Activated naive CD4-positive, alpha-beta T cell treated with Interleukin-2 at 50 U/mL for 16 hours (primary cell): ENCODE measurements at regions not wholly inside any gene's neighbourhood (a gene's known extent, or its start where the extent isn't known, plus 50 kb on each side); places are given as distances from the start of the nearest gene placed in this dataset.

Experiments
- DNase-seq: peaks from one replicate; pipeline ENCODE4 v3.0.0-alpha.2; 2020

DNA sequence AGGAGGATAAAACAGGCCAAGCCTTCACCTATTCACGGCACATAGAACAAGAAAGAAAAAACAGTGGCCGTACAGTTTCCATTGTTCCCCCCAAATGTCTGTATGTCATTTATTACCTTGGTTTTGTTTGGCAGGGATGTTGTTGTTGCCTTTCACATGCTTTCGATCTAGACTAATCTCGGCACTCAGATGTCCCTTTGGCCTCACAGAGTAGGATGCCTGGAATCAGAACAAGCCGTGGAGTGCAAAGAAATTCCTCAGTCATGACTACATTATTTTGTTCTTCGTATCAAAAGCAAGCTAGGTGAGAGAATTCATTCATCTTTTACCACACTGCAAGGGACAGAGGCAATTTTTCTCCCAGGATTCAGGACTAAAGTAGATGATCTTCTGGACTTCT, 106.9 kb downstream of the SMIM20 start:
- DNase-seq = no peak

DNA sequence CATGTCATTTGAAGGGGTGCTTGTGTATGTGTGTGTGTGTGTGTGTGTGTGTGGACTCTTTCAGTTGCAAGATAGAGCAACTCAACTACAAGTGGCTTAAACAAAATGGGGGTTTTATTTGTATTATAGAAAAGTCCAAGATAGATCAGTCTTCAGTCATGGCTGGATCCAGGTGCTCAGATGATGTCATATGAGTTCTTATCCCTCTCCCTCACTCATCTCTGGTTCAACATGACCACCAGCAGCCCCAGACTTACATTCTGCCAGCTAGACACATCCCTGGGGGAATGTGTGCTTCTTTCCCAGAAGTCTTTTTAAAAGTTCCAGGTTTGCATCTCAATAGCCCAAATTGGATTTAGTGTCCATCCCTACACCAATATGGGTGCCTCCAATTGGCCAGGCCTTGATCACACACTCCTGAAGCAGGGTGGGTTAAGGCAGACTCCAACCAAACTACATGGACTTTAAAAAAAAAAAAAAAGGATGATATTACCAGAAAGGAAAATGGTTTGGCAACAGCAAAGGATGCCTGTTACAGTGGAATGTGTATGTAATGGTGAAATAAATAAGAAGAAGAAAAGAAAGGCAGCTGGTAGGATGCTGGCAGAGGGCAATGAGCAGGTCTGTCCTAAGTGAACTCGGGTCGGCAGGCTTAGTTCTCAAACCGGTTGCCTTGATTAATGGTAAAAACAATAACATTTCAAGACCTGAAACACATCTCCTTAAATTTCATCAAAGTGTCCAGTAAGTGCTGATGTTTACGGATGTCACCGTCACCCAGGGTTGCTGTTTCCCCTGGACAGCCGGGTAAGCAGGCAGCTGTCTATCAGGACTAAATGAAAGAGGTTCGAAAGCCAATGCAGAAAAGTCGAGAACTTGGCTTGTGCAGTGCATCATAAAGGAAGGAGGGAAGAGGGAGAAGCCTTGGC, 107.7 kb downstream of the SMIM20 start:
- DNase-seq = no peak

DNA sequence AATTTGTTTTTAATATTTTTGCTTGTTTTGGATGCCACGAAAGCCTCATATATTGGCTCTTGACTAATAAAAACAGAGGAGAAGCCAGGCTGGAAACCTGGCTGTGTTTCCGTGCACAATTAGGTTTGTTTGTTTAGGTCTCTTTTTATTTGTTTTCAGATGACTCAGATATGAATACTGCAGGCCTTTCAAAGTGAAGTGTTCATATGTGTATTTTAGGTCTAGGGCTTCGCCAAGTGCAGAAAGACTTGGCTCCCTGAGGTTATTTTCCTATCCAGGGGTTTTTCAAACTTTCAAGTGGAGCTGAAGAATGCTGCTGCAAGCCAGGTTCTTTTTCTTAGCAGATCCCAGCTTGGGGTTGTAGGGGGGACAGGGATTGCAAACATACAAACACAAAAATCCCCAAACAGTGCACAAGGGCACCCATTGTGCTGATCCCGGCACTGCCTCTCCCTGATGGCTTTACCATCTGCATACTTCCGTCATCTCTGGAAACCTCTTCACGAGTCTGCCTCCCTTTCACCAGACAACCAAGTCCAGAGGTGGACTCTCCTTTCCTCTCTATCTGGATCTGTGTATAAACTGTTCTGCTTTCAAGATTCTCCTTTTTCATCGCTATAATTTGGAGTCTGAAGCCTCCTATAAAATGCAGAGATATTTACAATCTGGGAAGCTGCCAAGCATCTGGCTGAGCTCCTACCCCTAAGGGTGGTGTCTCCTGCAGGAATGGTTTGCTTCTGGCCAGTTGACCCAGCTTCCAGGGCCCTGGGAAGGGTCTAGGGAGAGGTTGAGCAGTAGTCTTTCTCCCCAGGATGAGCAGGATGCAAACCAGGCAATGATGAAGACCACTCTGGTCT, 108.6 kb downstream of the SMIM20 start:
- no peak for DNase-seq

DNA sequence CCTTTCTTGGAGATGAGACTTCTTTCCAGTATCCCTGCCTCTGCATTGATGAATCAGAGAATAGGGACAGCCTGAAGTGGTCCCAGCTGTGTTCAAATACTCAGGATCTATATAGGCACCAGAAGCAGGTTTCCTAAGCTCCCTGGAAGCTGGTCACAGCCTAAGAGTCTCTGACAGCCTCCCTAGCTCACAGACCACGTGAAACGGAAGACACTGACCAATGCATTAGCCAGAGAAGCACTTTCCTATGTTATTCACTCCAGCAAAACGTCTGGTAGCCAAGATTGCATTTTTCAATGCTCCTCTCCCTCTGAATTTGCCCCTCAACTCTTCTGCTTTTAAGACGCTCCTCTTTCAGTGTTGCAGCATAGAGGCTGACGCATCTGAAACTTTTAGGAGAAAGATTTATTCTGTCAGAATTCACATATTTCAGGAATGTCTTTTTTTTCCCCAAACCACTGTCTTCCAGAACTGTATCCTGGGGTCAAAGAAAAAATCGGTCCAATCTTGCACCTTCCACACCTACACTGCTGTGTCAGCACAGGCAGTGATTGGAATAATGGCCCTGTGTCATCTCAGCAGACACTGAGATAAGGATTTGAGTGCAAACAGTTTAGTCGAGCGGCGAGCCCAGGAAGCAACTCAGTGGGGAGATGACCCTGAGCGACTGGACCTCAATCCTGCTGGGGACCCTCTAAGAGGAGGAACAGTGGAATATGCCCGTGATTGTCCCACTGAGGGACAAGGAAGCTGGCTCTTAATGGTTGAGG, 109.4 kb downstream of the SMIM20 start:
- no peak for DNase-seq

DNA sequence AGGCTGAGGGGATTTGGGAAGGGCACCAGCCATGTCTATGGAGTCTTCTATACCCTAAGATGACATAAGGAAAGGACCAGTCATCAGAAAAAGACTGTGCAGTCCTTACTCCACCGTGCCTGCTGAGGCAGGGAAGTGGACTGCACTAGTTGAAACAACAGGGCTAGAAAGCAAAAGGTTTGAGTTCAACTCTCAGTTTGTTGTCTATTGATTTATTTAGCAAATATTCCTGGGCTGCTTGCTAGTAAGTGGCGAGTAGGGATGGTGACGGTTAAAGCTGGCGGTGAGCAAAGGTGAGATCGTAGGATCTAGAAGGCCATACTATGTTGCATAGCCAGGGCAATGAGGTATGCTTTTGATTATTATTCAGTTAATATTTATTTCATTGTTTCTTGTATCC, 110.1 kb downstream of the SMIM20 start:
- DNase-seq = no peak

DNA sequence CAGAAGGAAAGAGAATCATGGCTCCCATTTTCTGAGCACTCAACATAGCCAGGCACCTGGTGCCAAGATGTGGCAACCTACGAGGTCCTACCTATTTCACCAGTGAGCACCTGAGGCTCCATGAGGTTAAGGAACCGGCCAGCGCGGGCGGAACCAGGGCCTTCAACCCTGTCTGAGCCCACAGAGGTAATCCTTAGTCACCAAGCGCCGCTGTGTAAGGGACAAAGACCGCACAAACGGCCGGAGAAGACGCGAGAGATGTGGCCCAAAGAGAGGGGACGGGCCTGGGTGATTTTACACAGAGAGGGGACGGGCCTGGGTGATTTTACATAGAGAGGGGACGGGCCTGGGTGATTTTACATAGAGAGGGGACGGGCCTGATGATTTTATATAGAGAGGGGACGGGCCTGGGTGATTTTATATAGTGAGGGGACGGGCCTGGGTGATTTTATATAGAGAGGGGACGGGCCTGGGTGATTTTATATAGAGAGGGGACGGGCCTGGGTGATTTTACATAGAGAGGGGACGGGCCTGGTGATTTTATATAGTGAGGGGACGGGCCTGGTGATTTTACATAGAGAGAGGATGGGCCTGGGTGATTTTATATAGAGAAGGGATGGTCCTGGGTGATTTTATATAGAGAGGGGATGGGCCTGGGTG, 114.2 kb downstream of the SMIM20 start:
- no peak for DNase-seq

DNA sequence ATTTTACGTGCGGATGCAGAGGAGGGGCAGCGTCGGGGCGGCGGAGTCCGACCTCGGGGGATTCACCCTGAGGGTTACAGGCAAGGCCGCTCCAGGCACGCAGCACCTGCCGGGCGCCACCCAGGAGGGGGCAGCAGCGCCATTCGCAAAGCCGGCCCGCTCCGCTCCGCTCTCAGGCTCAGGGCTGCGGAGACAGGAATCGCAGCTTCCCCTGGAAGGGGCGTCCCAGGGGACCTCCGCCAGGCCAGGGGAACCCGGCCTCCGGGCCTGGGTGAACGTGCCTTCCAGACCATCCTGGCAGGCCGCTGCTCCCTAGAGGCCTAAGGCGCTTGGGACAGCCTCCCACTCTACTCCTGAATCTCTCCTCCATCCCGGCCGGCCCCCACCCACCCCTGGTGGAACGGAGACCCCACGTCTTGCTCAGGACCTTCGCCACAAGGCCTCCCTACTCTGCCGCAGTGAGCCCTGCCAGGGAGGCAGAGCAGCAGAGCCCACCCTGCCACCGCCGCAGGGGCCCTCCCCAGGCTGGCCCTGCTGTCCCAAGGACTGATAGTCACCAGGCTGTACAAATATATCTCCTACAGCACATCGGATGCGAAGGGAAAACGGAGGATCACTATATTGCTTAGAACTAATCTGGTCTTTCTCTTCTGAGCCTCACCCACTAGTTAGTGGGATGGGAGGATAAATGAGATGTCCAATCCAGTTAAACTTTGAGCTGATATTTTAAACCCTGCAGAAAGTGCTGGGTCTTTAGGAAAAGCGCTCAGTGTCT, 115.0 kb downstream of the SMIM20 start:
- peak; percentile 79 for DNase-seq

DNA sequence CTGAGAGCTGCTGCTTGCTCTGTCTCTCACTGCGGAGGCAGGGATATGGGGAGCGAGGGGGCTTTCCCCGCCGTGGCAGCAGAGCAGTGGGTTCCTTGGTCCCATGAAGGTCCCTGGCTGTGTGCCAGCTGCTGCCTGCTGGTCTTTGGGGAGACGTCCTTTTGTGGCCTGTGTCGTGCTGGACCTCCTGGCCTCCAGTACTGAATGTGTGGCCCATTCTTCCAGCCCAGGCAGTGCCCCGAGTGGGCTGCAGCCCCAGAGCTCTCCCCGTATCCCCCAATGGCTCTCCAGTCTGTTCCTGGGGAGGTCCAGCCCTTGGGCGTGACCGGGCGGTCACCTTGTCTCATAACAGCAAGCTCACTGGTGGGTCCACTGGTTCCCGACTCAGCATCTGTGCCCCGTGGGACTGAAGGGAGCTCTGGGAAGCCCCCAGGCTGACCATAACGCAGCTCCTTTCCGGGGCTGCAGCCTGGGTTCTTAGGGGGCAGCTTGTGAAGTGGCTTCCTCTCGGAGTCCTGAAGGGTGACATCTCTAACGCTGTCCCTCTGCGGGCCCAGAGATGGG, 115.6 kb downstream of the SMIM20 start:
- DNase-seq = no peak

DNA sequence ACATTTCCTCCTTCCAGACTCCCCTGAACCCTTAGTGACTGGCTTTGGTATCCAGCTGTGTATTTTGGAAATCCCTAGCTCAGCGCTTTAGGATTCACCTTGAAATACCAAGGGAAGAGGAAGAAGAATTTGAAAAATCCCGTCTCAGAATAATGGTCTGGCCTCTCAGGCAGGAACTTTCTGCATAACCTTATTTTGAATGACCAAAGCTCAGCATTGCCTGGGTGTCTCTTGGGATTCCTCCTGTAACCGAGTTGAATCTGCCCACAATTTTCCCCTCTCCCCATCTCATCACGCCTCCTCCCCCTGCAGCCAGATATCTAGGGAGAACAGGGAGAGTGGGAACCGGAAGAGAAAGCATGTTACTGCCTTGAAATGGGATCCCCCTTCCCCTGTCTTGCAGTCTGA, 116.2 kb downstream of the SMIM20 start:
- no peak for DNase-seq

DNA sequence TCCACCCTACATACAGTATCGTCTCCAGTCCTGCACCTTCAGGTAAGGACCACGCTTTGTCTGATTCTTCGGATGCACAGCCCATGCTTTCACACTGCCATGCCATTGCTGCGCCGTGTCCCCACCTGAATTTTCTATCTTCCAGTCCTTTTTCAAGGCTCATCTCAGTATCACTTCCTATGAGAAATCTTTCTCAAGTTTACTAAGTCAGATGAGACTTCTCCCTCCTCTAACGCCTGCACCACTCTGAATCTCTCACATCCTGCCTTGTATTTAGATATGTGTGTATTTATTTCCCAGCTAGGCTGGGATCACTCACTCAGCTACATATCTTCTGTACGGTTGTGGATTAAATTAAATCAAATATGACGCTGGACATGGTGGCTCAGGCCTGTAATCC, 116.8 kb downstream of the SMIM20 start:
- DNase-seq = no peak

DNA sequence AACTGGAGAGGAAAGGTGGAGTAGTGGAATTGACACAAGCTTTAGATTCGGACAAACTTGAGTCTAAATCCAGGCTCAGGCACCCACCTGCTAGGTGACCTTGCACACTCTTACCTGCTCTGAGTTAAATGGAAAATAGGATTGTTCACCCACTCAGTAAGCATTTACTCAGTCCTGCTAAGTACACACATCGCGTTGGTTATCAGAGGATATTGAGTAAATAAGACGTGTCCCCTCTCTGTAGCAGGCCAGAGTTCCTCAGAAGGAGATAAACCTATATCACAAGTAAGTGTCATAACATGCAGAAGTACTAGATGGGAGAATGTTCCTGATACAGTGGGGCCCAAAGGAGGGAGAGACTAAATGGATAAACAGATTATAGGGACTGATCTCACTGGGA, 117.7 kb downstream of the SMIM20 start:
- no peak for DNase-seq

DNA sequence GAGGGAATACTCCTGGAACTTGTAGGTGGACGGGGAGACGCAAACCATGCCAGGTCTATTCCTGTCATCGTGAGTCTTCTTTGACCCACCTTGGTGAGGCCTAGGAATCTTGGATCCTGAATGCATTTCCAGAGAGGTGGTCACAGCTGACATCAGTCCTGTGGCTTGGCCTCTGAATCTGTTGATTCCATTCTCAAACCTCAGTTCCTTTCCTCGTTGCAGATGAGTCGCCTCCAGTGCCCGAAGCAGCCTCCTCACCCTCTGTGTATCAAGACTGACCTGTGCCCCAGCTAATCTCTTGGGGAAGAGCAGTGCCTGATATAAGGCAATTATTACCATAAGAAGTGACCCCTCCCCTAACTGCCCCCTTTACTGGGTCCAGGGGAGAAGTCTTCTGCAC, 118.1 kb downstream of the SMIM20 start:
- no peak for DNase-seq

DNA sequence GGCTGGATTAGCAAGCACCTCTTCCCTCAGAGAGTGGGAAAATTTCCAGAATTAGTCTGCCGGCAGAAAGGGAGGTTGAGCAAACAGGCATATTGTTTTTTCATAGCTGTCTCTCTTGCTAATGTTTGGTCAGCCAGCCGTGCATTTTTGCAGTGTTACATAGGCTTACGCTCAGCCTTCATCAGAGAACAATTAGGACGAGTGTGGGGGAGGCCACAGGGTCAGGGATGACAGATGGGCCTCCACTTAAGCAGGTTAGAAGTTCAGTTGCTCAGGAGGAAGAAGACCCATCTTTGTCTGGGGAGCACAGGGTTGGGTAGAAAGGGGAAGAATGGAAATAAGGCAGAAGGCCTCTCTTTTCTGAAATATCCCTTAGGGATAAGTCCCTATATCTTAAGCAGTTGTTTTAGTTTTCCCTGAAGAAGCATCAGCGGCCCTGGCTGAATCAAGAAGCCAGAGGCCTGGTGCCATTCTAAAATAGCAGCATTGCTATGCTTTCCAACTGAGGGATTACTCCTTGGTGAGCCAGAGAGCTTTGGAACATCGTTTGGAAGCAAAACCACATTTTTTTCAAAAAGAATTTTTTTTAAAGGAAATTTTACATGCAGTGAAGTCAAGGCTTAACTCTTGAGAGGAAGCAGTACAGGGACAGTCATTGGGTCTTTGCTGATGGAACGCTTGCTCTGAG, 118.8 kb downstream of the SMIM20 start:
- no peak for DNase-seq

DNA sequence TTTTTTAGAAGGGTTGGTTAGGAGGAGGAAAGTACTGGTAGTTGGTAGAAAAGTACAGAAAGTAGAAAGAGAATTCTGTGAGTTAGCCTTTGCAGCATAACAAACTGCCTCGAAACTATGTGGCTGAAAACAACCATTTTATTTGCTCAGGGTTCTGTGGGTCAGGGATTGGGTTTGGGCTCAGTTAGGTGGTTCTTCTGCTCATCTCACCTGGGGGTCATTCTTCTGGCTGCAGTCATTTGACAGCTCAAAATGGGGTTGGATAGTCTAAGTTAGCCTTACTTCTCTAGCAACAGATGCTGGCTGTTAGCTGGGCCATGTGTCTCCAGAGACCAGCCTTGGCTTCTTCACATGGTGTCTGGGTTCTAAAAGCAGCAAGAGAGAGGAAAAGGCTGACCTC, 119.4 kb downstream of the SMIM20 start:
- no peak for DNase-seq

DNA sequence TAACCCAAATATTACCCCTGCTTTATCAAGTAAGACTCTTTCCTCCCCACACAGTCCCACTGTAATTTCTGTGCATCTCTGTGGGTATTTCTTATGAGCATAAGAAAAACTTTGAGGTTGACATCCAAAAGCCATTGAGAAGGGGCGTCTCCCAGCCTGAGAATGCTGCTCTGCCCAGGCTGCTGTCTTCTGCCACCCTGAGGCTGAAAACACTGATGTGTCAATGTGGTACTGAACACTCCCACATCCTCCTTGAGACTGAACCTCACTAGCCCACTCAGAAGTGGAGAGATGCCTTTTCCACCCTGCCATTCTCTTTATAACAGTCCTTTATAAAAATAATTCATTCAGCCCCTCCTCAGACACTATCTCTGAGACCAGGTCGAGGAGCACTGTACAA, 120.8 kb downstream of the SMIM20 start:
- DNase-seq = peak; percentile 44

DNA sequence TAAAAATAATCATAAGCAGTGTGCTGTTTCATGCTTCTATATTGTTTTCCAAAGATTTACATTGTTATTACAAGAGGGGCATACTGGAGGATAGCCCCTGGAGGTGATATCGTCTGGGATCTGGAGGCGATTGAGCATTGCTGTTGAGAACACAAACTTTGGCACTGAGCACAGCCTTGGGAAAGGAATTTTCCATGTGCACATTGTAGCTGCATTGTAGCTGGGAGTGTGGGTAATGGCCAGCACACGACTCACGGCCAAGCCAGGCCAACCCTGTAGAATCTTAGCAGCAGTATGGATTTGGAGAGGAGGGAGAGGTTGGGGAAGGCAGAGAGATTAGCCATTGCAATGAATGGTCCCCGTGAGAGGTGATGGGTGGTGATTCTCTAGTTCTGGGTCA, 121.9 kb downstream of the SMIM20 start:
- DNase-seq = no peak

DNA sequence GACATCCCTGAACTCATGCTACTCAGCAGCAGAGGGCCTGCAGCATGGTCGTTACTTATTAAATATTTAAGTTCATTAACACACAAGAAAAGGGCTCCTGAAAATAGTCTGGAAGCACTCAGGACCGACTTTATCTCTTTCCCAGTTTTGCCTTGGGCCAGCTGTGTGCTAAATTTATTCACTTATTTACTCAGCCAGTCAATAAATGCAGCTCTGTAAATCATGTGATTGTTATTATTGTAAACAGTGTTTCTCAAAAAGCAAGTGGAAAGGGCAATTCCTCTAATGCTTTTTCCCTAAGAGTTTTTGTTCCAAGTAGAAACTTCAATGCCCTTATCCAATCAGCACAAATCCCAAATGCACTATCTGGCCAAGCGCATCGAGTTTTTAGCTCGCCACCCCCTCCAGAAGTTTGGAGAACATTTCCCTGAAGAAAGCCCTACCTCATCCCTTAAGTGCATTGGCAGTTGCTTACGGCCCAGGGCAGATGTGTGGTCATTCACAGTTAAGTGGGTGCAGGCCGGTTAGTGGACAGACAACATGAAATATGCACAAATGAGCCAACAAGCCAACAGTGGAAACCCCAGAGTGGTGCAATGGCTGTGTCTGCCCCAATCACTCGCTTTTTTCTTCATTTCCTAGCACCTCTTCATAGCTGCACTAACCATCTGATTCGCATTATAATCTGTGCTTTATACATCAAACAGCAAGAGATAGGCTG, 125.8 kb downstream of the SMIM20 start:
- no peak for DNase-seq

DNA sequence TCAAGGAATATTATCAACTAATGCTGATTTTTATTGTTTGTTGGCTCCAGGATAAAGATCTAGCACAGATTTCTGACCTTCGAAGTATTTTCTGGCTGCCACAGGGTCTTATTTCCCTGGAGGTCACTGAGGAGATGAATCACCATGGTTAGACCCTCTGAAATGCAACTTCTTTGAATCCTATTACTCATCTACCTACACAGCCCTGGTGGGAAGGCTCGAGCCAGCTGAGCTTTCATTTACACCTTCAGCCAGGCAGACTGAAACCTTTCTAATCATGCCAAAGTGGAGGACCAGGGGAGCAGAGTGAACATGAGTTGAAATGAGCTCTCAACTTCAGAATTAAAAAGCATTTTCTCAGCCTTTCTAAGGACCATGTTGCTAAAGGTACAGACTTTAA, 130.5 kb downstream of the SMIM20 start:
- no peak for DNase-seq

DNA sequence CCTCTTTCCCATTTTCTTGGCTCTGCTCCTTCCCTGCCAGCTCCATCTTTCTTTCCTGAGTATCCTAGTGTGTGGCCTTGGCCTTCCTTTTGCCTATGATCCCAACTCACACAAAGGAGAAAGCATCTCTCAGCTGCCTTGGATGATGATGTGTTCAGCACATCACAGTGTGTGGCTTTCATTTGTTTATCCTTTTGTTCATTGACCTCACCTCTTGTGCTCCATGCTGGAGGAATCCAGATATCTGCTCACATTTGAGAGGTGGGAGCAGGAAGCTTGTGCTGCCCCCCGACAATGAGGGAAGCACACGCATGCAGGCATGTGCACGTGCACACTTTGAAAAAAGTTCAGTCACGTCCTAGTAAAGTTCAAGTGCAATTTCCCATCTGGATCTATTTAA, 131.0 kb downstream of the SMIM20 start:
- DNase-seq = no peak

DNA sequence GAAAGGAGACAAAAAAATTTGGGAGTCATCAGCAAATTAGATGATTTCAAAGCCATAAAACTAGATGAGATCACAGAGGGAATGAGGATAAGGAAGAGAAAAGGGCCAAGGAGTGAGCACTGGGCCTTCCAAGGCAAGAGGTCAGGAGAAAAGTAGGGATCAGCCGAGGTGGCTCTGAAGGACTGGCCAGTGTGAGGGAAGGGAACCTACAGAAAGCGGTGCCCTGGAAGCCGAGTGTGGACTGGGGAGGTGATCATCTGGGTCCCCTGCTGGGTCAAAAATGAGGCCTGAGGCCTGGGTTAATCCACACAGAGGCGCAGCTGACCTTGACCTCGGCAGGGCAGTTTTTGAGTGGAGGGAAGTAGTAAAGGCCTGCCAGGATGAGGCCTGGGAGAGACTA, 133.8 kb downstream of the SMIM20 start:
- DNase-seq = no peak
